Kidney (tissue), 13 donors: ENCODE measurements at regions not wholly inside any gene's neighbourhood (a gene's known extent, or its start where the extent isn't known, plus 50 kb on each side); places are given as distances from the start of the nearest gene placed in this dataset.
A peak's percentile ranks its signal among the peaks of the same experiment; 100 is the strongest.

Experiments
- DNase-seq, 5 donors: peaks; one replicate each; pipeline ENCODE4 v3.0.0-alpha.2; 2013 to 2020
- FAIRE-seq: peaks from 2 replicates; lab custom pipeline; 2012; peaks lifted over from hg19 to GRCh38; lab: Jason Lieb, UNC
- H3K27ac ChIP-seq, 2 donors: one replicate each; pipeline ENCODE4 v1.7.0; 2013; ENCODE audit warnings: low read depth in 2 of 2, low read length in 2 of 2, inconsistent platforms in 1 of 2
- H3K27me3 ChIP-seq: one replicate; pipeline ENCODE4 v1.7.1; 2013; ENCODE audit warnings: low read length, inconsistent platforms; ENCODE audit not compliant: control insufficient read depth, insufficient read depth
- H3K36me3 ChIP-seq, 3 donors: one replicate each; pipeline versions ENCODE4 v1.7.0 to v1.7.1; 2013; ENCODE audit warnings: low read length in 3 of 3, control low read depth in 1 of 3, inconsistent platforms in 1 of 3; ENCODE audit not compliant: insufficient read depth in 3 of 3, control insufficient read depth in 2 of 3
- H3K4me1 ChIP-seq, 3 donors: one replicate each; pipeline versions ENCODE4 v1.7.0 to v1.7.1; 2013; ENCODE audit warnings: low read length in 3 of 3, inconsistent platforms in 1 of 3, low read depth in 1 of 3; ENCODE audit not compliant: control insufficient read depth in 2 of 3, insufficient read depth in 2 of 3
- H3K4me3 ChIP-seq, 3 donors: one replicate each; pipeline versions ENCODE4 v1.7.0 to v1.8.1; 2013; ENCODE audit warnings: low read length in 3 of 3, control low read depth in 1 of 3, inconsistent platforms in 1 of 3
- H3K9ac ChIP-seq, 3 donors: one replicate each; pipeline versions ENCODE4 v1.7.0 to v1.7.1; 2013; ENCODE audit warnings: low read length in 3 of 3, control low read depth in 1 of 3, inconsistent platforms in 1 of 3
- H3K9me3 ChIP-seq, 3 donors: one replicate each; pipeline versions ENCODE4 v1.7.0 to v1.7.1; 2013; ENCODE audit warnings: low read length in 3 of 3, control low read depth in 1 of 3, inconsistent platforms in 1 of 3; ENCODE audit not compliant: control insufficient read depth in 2 of 3, insufficient read depth in 1 of 3
- CTCF ChIP-seq: IDR thresholded peaks from 3 replicates; pipeline ENCODE4 v1.5.1; 2012; ENCODE audit warnings: mild to moderate bottlenecking, moderate library complexity, borderline replicate concordance; ENCODE audit not compliant: insufficient read depth; ENCODE audit errors: extremely low read depth
- intact Hi-C: fragments of 100-400 bp; cut with DNase I; formaldehyde crosslinking; loops from one replicate; pipeline ENCODE4 v1.11.1; 2022
- donor health status: control.
- donor health status: control.
- donor health status: control.
- donor health status: control.
- donor health status: control.
- donor health status: DM: yes; HTN: yes; CAD: no.
- donor health status: Normal renal cell carcinoma (clear cell type).

- peak in 3 of 5 donors; percentile 6 to 30 (median 11) for DNase-seq
- Histone ChIP-seq H3K27me3 (no peaks in the 10 kb centered on the region), H3K9me3 (no peaks in the 10 kb centered on the region), H3K9ac (no peak overlapping the region), H3K4me3 (no peak overlapping the region), H3K36me3 (no peaks in the 10 kb centered on the region), H3K4me1 (no peaks in the 10 kb centered on the region), H3K27ac (no peak overlapping the region)
- TF ChIP-seq CTCF, result no peak
- no peak for FAIRE-seq
- intact Hi-C loops, result no loop called here
Observed at GRCh38 chr10:131847241-131847783, 53.5 kb upstream of the PPP2R2D start.

- H3K9ac ChIP-seq, result no peak overlapping the region
- no peak overlapping the region for H3K27ac ChIP-seq
- no peaks in the 10 kb centered on the region for H3K36me3 ChIP-seq
- DNase-seq, result peak in 1 of 5 donors; percentile 5
- no peak for FAIRE-seq
- no peaks in the 10 kb centered on the region for H3K27me3 ChIP-seq
- no peaks in the 10 kb centered on the region for H3K4me1 ChIP-seq
- H3K4me3 ChIP-seq, result no peak overlapping the region
- no peak for TF ChIP-seq CTCF
- no peaks in the 10 kb centered on the region for H3K9me3 ChIP-seq
- intact Hi-C loops, result no loop called here
Observed at GRCh38 chr10:131848296-131848695, 52.5 kb upstream of the PPP2R2D start.

GRCh38 chr10:131848741-131849590 lies 51.8 kb upstream of the PPP2R2D start:
- no peak overlapping the region for H3K9ac ChIP-seq
- no peak for TF ChIP-seq CTCF
- DNase-seq, result peak in 1 of 5 donors; percentile 8
- intact Hi-C loops, result no loop called here
- no peaks in the 10 kb centered on the region for H3K4me1 ChIP-seq
- H3K4me3 ChIP-seq, result no peak overlapping the region
- H3K36me3 ChIP-seq, result no peaks in the 10 kb centered on the region
- H3K27me3 ChIP-seq, result no peaks in the 10 kb centered on the region
- no peak overlapping the region for H3K27ac ChIP-seq
- no peak for FAIRE-seq
- H3K9me3 ChIP-seq, result no peaks in the 10 kb centered on the region
